Amniotic epithelial cell (primary cell): ENCODE measurements at regions not wholly inside any gene's neighbourhood (a gene's known extent, or its start where the extent isn't known, plus 50 kb on each side); places are given as distances from the start of the nearest gene placed in this dataset.

Experiments
- DNase-seq: peaks from one replicate; pipeline ENCODE4 v3.0.0-alpha.2; 2010; ENCODE audit warnings: low read depth

DNA sequence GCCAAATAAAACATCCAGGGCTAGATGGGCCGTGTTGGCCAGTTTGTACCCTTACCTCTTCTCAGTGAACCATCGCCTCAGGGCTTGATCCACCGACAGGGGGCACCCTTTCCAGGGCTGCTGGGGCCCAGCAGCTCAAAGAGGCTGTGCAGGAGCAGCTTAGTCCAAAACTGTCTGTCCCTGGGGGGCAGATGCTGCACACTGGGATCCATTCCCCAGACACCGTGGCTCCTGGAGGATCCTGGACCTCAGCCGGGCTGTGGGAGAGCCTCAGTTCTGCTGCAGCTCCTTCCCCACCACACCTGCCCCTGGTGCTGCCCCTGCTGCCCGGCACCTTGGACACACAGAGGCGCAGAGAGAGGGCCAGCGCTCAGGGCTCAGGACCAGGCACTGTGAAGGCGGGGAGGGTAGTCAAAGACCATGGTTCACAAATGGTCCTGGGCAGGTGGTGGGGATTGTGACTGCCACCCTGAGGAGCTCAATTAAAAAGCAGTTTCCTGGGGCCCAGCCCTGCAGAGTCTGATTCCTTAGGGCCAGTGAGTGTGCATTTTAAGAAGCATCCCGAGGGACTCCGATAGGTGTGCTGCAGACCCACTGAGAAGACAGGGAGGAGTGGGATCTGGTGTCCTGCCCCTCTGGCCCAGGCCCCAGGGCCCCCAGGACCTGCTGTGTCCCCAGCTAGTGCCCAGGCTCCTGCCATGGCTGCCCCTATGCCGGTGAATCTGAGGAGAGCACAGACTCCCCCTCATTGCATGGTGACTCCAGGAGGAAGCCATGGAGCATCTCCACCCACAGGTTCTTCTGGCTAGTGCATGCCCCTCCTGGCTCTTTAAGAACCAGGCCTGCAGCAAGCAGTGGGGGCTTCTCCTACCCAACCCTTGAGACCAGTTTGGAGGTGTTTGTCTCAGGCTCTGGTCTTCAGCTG lies 86.5 kb upstream of the PRR20G start:
- no peak for DNase-seq

DNA sequence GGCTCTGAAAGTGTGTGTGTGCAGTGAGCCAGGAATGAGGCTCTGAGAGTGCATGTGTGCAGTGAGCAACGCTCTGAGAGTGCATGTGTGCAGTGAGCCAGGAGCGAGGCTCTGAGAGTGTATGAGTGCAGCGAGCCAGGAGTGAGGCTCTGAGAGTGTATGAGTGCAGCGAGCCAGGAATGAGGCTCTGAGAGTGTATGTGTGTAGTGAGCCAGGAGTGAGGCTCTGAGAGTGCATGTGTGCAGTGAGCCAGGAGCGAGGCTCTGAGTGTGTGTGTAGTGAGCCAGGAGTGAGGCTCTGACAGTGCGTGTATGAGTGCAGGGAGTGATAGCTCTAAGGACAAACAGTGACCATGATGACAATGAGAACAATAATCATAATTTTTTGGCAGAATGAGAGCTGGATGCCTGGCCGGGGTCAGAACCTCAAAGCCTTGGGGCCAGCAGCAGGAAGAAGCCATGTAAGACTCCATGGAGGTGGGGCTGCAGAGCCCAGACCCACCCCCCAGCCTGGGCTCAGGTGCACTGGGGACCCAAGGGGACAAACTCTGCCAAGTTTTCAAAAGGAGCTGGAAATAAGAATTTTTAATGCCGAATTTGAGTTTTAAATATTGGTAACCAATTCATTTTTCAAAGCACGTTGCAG lies 85.7 kb upstream of the PRR20G start:
- no peak for DNase-seq

- DNase-seq: no peak
Measured at GRCh38 chr3:127371846-127372245, 84.0 kb upstream of the PRR20G start.

DNA sequence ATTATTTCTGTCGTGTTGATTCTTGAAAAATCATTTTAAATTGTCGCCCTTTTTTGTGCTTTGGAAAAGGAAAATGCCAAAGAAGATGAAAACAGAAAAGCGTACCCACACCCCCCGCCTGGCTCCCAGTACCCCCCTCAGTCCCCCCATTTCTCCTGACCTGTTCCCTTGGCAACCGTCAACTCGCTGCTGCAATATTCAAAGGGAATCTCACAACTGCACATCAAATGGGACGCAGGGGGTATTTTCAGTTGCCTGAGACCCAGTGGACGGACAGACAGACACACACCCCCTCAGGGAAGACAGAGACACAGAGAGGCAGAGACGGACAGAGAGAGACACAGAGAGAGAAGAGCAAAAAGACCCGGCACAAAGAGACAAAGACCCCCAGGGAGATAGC lies 83.5 kb upstream of the PRR20G start:
- DNase-seq: no peak

- DNase-seq: no peak
Measured at GRCh38 chr3:127370906-127371305, 83.1 kb upstream of the PRR20G start.

- no peak for DNase-seq
Measured at GRCh38 chr3:127369356-127369935, 81.6 kb upstream of the PRR20G start.

- no peak for DNase-seq
Measured at GRCh38 chr3:127368186-127369032, 80.6 kb upstream of the PRR20G start.

GRCh38 chr3:127367593-127367992 lies 79.7 kb upstream of the PRR20G start:
- DNase-seq: no peak

DNA sequence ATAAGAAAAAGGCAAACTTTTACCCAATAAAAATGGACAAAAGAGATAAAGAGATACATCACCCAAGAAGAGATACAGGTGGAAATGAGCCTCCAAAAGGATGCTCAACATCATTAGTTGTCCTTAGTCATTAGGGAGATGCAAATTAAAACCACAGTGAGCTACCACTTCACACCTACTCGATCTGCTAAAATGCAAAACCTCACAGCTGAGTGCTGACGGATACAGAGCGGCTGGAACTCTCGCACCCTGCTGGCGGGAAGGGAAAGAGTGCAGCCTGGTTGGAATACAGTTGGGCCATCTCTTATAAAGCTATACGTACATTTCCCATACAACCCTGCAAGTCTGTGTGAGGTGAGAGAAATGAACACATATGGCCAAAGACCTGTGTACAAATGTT lies 78.5 kb upstream of the PRR20G start:
- DNase-seq: no peak

- no peak for DNase-seq
Measured at GRCh38 chr3:127365163-127365798, 77.4 kb upstream of the PRR20G start.

DNA sequence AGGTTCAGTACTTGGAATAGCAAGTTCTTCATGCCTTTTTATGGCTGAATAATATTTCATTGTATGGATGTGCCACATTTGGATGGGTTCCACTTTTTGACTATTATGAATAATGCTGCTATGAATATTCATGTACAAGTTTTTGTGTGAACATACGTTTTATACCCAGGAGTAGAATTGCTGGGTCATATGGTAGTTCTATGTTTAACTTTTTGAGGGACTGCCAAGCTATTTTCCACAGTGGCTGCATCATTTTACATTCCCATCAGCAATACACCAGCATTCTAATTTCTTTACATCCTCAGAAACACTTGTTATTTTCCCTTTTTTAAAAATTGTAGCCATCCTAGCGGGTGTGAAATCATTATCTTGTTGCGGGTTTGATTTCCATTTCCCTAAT lies 76.0 kb upstream of the PRR20G start:
- no peak for DNase-seq

GRCh38 chr3:127363171-127363570 lies 75.3 kb upstream of the PRR20G start:
- no peak for DNase-seq

DNA sequence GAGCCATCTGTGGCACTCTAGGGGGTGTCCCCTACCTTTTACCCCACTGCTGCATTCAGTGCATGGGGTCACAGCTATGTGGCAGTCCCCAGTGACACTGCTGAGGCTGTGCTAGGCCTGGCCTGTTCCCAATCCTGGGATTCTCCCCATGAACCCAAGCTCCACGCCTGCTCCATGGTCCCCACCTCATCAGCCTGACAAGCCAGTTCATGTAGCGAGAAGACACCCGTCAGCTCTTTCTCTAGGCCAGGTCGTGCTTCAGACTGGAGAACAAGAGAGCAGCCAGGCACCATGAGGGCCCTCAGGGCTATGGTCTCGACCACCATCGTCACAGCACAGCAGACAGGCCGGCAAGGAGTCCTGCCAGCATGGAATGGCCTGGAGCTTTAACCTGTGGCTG lies 72.8 kb upstream of the PRR20G start:
- DNase-seq: no peak

- DNase-seq: no peak
Measured at GRCh38 chr3:127358641-127359040, 70.8 kb upstream of the PRR20G start.

DNA sequence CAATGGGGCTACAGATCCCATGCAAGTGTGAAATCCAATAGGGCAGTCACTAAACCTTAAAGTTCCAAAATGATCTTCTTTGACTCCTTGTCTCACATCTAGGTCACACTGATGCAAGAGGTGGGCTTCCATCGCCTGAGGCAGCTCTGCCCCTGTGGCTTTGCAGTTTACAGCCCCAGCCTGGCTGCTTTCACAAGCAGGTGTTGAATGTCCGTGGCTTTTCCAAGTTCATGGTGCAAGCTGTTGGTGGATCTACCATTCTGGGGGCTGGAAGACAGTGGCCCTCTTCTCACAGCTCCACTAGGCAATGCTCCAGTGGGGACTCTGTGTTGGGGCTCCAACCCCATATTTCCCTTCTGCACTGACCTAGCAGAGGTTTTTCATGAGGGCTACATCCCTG lies 68.5 kb upstream of the PRR20G start:
- no peak for DNase-seq

DNA sequence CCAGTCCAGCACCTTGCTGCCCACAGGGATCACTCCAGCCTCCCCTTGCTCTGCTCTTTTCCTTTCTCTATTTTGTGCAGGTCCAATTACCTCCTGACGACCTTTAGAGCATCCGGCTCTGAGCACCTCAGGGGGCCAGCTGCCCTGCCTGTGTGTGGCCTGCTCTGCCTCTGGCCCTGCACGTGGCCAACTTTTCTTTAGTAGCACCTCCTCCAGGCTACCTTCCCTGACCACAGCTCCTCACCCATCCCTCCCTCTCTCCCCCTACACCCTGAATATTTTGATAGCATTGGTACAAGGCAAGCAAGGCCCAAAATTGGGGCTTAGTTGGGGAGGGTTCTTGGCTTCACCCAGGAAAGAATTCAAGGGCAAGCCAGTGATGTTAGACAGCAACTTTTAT lies 66.9 kb upstream of the PRR20G start:
- no peak for DNase-seq

- no peak for DNase-seq
Measured at GRCh38 chr3:127352612-127353011, 64.8 kb upstream of the PRR20G start.

DNA sequence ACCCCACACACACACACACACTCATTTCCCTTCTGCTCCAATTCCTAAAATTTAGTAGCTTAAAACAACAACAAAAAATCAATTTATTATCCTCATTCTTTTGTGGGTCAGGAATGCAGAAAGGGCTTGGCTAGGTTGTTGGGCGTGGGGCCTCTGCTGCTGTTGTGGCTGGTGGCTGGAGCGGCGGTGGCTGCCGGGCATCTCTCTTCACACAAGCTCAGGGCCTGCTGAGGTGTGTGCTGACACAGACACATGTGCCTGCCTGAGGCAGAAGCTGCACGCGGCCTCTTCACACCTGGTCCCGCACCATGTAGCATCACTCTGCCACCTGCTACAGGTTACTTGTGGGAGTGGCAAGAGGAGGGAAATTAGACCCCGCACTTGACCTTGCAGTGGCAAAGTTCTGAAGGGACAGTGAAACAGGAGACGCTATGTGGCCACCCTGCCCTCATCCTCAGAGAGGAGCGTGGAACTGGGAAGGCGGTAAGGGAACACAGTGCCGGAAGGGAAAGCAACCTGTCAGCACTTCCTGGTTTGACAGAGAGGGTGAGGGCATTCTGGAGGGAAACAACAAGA lies 64.0 kb upstream of the PRR20G start:
- no peak for DNase-seq

DNA sequence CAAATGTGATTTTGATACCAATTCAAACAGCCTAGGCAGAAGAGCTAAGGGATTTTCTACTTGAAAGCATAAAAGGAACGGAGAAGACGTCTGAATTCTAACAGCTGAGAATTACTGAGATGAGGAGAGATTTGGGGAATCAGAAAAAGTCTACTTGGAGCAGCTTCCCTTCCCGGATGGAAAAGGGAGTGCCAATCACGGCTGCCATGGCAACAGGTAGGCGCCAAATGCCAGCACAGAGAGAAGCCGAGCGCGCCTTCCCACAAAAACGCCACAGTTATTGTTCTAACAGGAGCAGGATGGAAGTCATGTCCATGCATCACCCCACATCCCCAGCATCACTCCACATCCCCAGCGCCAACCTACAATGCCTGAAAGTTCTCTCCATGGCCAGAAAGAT lies 63.5 kb upstream of the PRR20G start:
- no peak for DNase-seq

- DNase-seq: no peak
Measured at GRCh38 chr3:127350172-127351050, 62.6 kb upstream of the PRR20G start.
